AG04450 (cell line): ENCODE measurements at regions not wholly inside any gene's neighbourhood (a gene's known extent, or its start where the extent isn't known, plus 50 kb on each side); places are given as distances from the start of the nearest gene placed in this dataset.

ENCODE experiments used
- CTCF ChIA-PET: fragments of 300-600, 350-600 bp; formaldehyde crosslinking; extraction: SDS; loops from one replicate; lab custom pipeline; 2022; ENCODE audit warnings: antibody characterized with exemption, inconsistent platforms; lab: Charles Lee
- POLR2A ChIA-PET: fragments of 350-600 bp; formaldehyde crosslinking; extraction: SDS; loops from one replicate; lab custom pipeline; 2021; ENCODE audit warnings: antibody characterized with exemption, inconsistent platforms; lab: Yijun Ruan, JAX
- DNase-seq: peaks from one replicate; pipeline ENCODE4 v3.0.0-alpha.2; 2011; ENCODE audit warnings: low read depth, low spot score
- H3K27ac ChIP-seq: one replicate; pipeline ENCODE4 v1.5.1; 2012; ENCODE audit warnings: low read depth, low read length, control low read depth
- H3K27me3 ChIP-seq: one replicate; pipeline ENCODE4 v1.6.0; 2012; ENCODE audit warnings: low read length; ENCODE audit not compliant: control insufficient read depth, insufficient read depth
- H3K4me3 ChIP-seq: 2 replicates; pipeline ENCODE4 v1.5.1; 2011; ENCODE audit warnings: mild to moderate bottlenecking, low read depth, low read length, control low read depth
- H3K9me3 ChIP-seq: 2 replicates; pipeline ENCODE4 v1.5.1; 2012; ENCODE audit warnings: low read length; ENCODE audit not compliant: control insufficient read depth, insufficient read depth
- CTCF ChIP-seq: IDR thresholded peaks from 2 replicates; pipeline ENCODE4 v1.5.1; 2011; ENCODE audit warnings: low read depth, low read length, control low read depth, inconsistent platforms

- H3K9me3 ChIP-seq: no peaks in the 10 kb centered on the region; the same call in 1 of the 2 replicates
- H3K4me3 ChIP-seq: no peak overlapping the region
- DNase-seq: no peak
- POLR2A ChIA-PET: no interaction called here
- peaks cover 3% of the 10 kb centered on the region for H3K27me3 ChIP-seq
- no peak overlapping the region for H3K27ac ChIP-seq
- CTCF ChIA-PET: no interaction called here
- no peak for TF ChIP-seq CTCF
These were observed 97.0 kb upstream of the RFX8 start for GRCh38 chr2:101571951-101572350.

GRCh38 chr2:101569886-101570520, 95.1 kb upstream of the RFX8 start:
- Histone ChIP-seq H3K27me3 (peaks cover 14% of the 10 kb centered on the region), H3K27ac (no peak overlapping the region), H3K4me3 (no peak overlapping the region), H3K9me3 (no peaks in the 10 kb centered on the region; the same call in 1 of the 2 replicates)
- DNase-seq: no peak
- POLR2A ChIA-PET: no interaction called here
- CTCF ChIA-PET: no interaction called here
- TF ChIP-seq CTCF: no peak

- Histone ChIP-seq H3K9me3 (no peaks in the 10 kb centered on the region; the same call in 1 of the 2 replicates), H3K27me3 (peaks cover 11% of the 10 kb centered on the region), H3K4me3 (no peak overlapping the region), H3K27ac (no peak overlapping the region)
- POLR2A ChIA-PET: no interaction called here
- CTCF ChIA-PET: interaction anchor here (0.6 to 0.7 kb wide), 2 partner anchors 28 to 289 kb away, joined by 3 to 4 read pairs; no protein-coding TSS in a partner anchor
- DNase-seq: no peak
- no peak for TF ChIP-seq CTCF
These were observed 94.1 kb upstream of the RFX8 start for GRCh38 chr2:101568969-101569368.

- POLR2A ChIA-PET: no interaction called here
These were observed 91.8 kb upstream of the RFX8 start for GRCh38 chr2:101566632-101567228.

More at GRCh38 chr2:101566632-101567228, 91.8 kb upstream of the RFX8 start:
- CTCF ChIA-PET: no interaction called here
- no peak for TF ChIP-seq CTCF
- peaks cover 11% of the 10 kb centered on the region for H3K27me3 ChIP-seq
- DNase-seq: no peak
- no peak overlapping the region for H3K27ac ChIP-seq
- H3K9me3 ChIP-seq: no peaks in the 10 kb centered on the region
- no peak overlapping the region for H3K4me3 ChIP-seq
